ENCODE measurements at regions not wholly inside any gene's neighbourhood (a gene's known extent, or its start where the extent isn't known, plus 50 kb on each side); places are given as distances from the start of the nearest gene placed in this dataset.

GRCh38 chr16:87543436-87544191, 50.8 kb upstream of the ZCCHC14 start:
- no peak for DNase-seq
- TF ChIP-seq JUND (IDR thresholded peaks at IDR 0.05) (no peak), RAD21 (IDR thresholded peaks at IDR 0.05; ENCODE audit: low read length) (peak; percentile 18; the same call in 1 of the 2 replicates), MEF2A (IDR thresholded peaks at IDR 0.05; ENCODE audit: borderline replicate concordance, low read depth) (no peak), RCOR1 (IDR thresholded peaks at IDR 0.05; ENCODE audit: low read length) (no peak), CTCF (IDR thresholded peaks at IDR 0.05) (0 out of 2 replicates have a peak, but pooled peaks have one; percentile 7)

GRCh38 chr16:87542531-87543102, 49.8 kb upstream of the ZCCHC14 start:
- Histone ChIP-seq H3F3A (replicated peaks; ENCODE audit: insufficient read depth) (no peaks in the 10 kb centered on the region), H3K79me2 (ENCODE audit: insufficient read depth) (no peaks in the 10 kb centered on the region), H3K9me3 (no peaks in the 10 kb centered on the region), H3K27ac (ENCODE audit: low read depth in 2 of 2, low read length in 1 of 2) (no peak overlapping the region), H3K36me3 (replicated peaks in 1 of 2; ENCODE audit: control insufficient read depth in 1 of 2, insufficient read depth in 2 of 2, low read length in 1 of 2) (no peaks in the 10 kb centered on the region), H3K4me2 (no peak overlapping the region), H4K20me1 (ENCODE audit: insufficient read depth) (no peaks in the 10 kb centered on the region), H3K9me2 (no peaks in the 10 kb centered on the region), H3K27me3 (ENCODE audit: insufficient read depth) (peaks cover 8% of the 10 kb centered on the region; the same call in 1 of the 2 replicates), H2AFZ (ENCODE audit: low read depth) (no peak overlapping the region), H3K4me3 (ENCODE audit: low read depth in 2 of 2, low read length in 1 of 2) (no peak overlapping the region), H3K9ac (no peak overlapping the region), H3K4me1 (ENCODE audit: control insufficient read depth in 1 of 2, insufficient read depth in 2 of 2, low read depth in 1 of 2, low read length in 1 of 2) (no peaks in the 10 kb centered on the region; a peak in 1 of 4 replicates)
- WGBS (ENCODE audit: low lambda C conversion rate): 80% methylated on average over 17 of the region's 17 CpGs
- ChIA-PET CTCF (interaction anchor here (0.6 to 2.5 kb wide), 4 partner anchors 29 to 367 kb away, joined by 3 to 10 read pairs (median 7); no protein-coding TSS in a partner anchor), POLR2A (no interaction called here)
- TF ChIP-seq REST (IDR thresholded peaks at IDR 0.05; ENCODE audit: low read depth, low read length): no peak
- no peak for TF ChIP-seq YY1 (IDR thresholded peaks at IDR 0.05; ENCODE audit: low read depth)
- no peak for TF ChIP-seq MAX (IDR thresholded peaks at IDR 0.05; ENCODE audit: low read depth)
- no peak for TF ChIP-seq GABPA (IDR thresholded peaks at IDR 0.05; ENCODE audit: low read depth)
- TF ChIP-seq PBX3 (IDR thresholded peaks at IDR 0.05): no peak
- no peak for TF ChIP-seq MXI1 (IDR thresholded peaks at IDR 0.05; ENCODE audit: low read depth, low read length)
- TF ChIP-seq RAD21 (IDR thresholded peaks at IDR 0.05; ENCODE audit: low read length): no peak
- no peak for TF ChIP-seq CHD2 (IDR thresholded peaks at IDR 0.05; ENCODE audit: low read length, partially characterized antibody)
- no peak for TF ChIP-seq EP300 (IDR thresholded peaks at IDR 0.05; ENCODE audit: borderline replicate concordance in 1 of 2, low read depth in 1 of 2, low read length in 1 of 2)
- TF ChIP-seq CTCF (IDR thresholded peaks at IDR 0.05): no peak
- no peak for DNase-seq

More at GRCh38 chr16:87543436-87544191, 50.8 kb upstream of the ZCCHC14 start:
- ChIA-PET CTCF (interaction anchor here (0.6 to 2.5 kb wide), 4 partner anchors 28 to 366 kb away, joined by 3 to 10 read pairs (median 7); no protein-coding TSS in a partner anchor), POLR2A (no interaction called here)
- Histone ChIP-seq H3K27me3 (ENCODE audit: insufficient read depth) (peaks cover under 1% of the 10 kb centered on the region; the same call in 1 of the 2 replicates), H4K20me1 (ENCODE audit: insufficient read depth) (no peaks in the 10 kb centered on the region), H3K9me3 (no peaks in the 10 kb centered on the region), H3K9me2 (no peaks in the 10 kb centered on the region), H3F3A (replicated peaks; ENCODE audit: insufficient read depth) (no peaks in the 10 kb centered on the region), H3K4me3 (ENCODE audit: low read depth in 2 of 2, low read length in 1 of 2) (no peak overlapping the region), H3K27ac (ENCODE audit: low read depth in 2 of 2, low read length in 1 of 2) (no peak overlapping the region), H3K9ac (no peak overlapping the region), H3K36me3 (replicated peaks in 1 of 2; ENCODE audit: control insufficient read depth in 1 of 2, insufficient read depth in 2 of 2, low read length in 1 of 2) (no peaks in the 10 kb centered on the region), H2AFZ (ENCODE audit: low read depth) (no peak overlapping the region), H3K4me1 (ENCODE audit: control insufficient read depth in 1 of 2, insufficient read depth in 2 of 2, low read depth in 1 of 2, low read length in 1 of 2) (no peaks in the 10 kb centered on the region; a peak in 1 of 4 replicates), H3K4me2 (no peak overlapping the region), H3K79me2 (ENCODE audit: insufficient read depth) (no peaks in the 10 kb centered on the region)
- 80% methylated on average over 23 of the region's 28 CpGs for WGBS (ENCODE audit: low lambda C conversion rate)
